Transverse colon (tissue), 4 donors: ENCODE measurements at regions not wholly inside any gene's neighbourhood (a gene's known extent, or its start where the extent isn't known, plus 50 kb on each side); places are given as distances from the start of the nearest gene placed in this dataset.

Source experiments
- CTCF ChIP-seq, 5 experiments: fragments of 200-600 bp in 3 of 5; fragments of 450-650 bp in 2 of 5; sonication (generic) in 3 of 5; IDR thresholded peaks; 1 replicate in 2 of 5; 2 replicates in 3 of 5; pipeline ENCODE4 v1.5.1; 2016 to 2017; ENCODE audit warnings: antibody characterized with exemption in 5 of 5, inconsistent platforms in 3 of 5, mild to moderate bottlenecking in 2 of 5, moderate library complexity in 1 of 5
- POLR2A ChIP-seq: fragments of 450-650 bp; IDR thresholded peaks from one replicate; pipeline ENCODE4 v1.6.1; 2016; ENCODE audit warnings: antibody characterized with exemption, mild to moderate bottlenecking, moderate library complexity
- POLR2AphosphoS5 ChIP-seq, 3 donors: sonication (generic); formaldehyde crosslinking; IDR thresholded peaks; one replicate each; pipeline ENCODE4 v1.6.1; 2016; ENCODE audit warnings: antibody characterized with exemption in 3 of 3

DNA sequence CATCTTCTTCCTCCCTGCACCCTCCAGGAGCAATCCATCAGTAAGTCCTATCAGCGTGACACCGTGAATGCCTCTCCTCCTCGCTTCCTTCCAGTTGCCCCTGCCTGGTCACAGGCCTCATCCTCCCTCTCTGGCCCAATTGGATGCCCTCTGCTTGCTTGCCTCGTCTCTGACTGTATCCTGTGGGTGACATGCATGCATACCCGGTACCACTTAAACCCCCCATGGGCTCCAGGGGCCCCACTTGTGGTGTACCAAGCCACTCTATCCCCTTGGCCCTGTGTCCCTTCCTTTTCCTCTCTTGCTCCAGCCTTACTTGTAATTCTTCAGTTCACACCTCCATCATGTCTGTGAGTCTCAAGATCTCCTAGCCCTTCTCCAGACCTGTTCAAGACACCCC lies 106.0 kb upstream of the RTL1 start:
- no peak for TF ChIP-seq POLR2A
- no peak for TF ChIP-seq CTCF (IDR thresholded peaks at IDR 0.05)
- no peak for TF ChIP-seq POLR2AphosphoS5 (IDR thresholded peaks at IDR 0.05)
